K562 (cell line): ENCODE measurements at regions not wholly inside any gene's neighbourhood (a gene's known extent, or its start where the extent isn't known, plus 50 kb on each side); places are given as distances from the start of the nearest gene placed in this dataset.
"Not testable (repeated sequence)": the region's sequence is repeated elsewhere in the genome, so short reads cannot be mapped to it uniquely, and the experiment has no call there.

ENCODE experiments used
- ATAC-seq: fragments of 200-7000 bp; cut with Tn5 transposase; 3 replicates; pipeline ENCODE4 v1.9.1; 2020; ENCODE audit warnings: moderate library complexity
- BruUV-seq: library from RNA; stranded (reverse); fragments of 400-500 nt; replicated peaks from 2 replicates; lab custom pipeline; 2021; lab: Mats Ljungman, UMichigan
- CTCF ChIA-PET: fragments of 300-600 bp; formaldehyde crosslinking; extraction: SDS; loops from one replicate; lab custom pipeline; 2021; ENCODE audit warnings: low intra/inter-chr PET ratio; lab: Yijun Ruan, JAX
- POLR2A ChIA-PET: fragments of 300-600, 350-650 bp; sonication (Branson Sonifier 250); formaldehyde crosslinking; extraction: SDS; loops from one replicate; lab custom pipeline; 2021; ENCODE audit warnings: antibody characterized with exemption, inconsistent platforms; lab: Yijun Ruan, JAX
- DNase-seq, 4 experiments: peaks; one replicate each; pipeline versions ENCODE4 v3.0.0 to v3.0.0-alpha.2; 2011 to 2018; ENCODE audit warnings: low spot score in 3 of 4, mixed read lengths in 3 of 4; ENCODE audit errors: extremely low read depth in 1 of 4
- FAIRE-seq: peaks from 2 replicates; lab custom pipeline; 2011; peaks lifted over from hg19 to GRCh38; lab: Jason Lieb, UNC
- H2AFZ ChIP-seq: 2 replicates; pipeline ENCODE4 v1.6.0; 2011; ENCODE audit warnings: low read depth, low read length, control low read depth, inconsistent platforms
- H3K27ac ChIP-seq: fragments of 200-600 bp; 3 replicates; pipeline ENCODE4 v1.8.0; 2011; ENCODE audit warnings: low read depth, mild to moderate bottlenecking, control low read depth, inconsistent platforms, low read length, moderate library complexity, mixed read lengths; ENCODE audit errors: extremely low read depth
- H3K27me3 ChIP-seq, 2 experiments: fragments of 300-600 bp in 1 of 2; 2 replicates in 1 of 2; 3 replicates in 1 of 2; pipeline versions ENCODE4 v1.6.0 to v1.8.0; 2011; ENCODE audit warnings: inconsistent platforms in 2 of 2, low read length in 2 of 2, mild to moderate bottlenecking in 1 of 2, mixed read lengths in 1 of 2, moderate library complexity in 1 of 2; ENCODE audit not compliant: control insufficient read depth in 2 of 2, insufficient read depth in 2 of 2
- H3K36me3 ChIP-seq: fragments of 300-600 bp; 3 replicates; pipeline ENCODE4 v1.8.0; 2011; ENCODE audit warnings: mild to moderate bottlenecking, low read length, inconsistent platforms; ENCODE audit not compliant: control insufficient read depth, insufficient read depth
- H3K4me1 ChIP-seq, 2 experiments: fragments of 200-600 bp in 1 of 2; replicated peaks in 1 of 2; 2 replicates in 1 of 2; 3 replicates in 1 of 2; pipeline versions ENCODE4 v1.5.1 to v1.8.0; 2011; ENCODE audit warnings: inconsistent platforms in 2 of 2, low read length in 2 of 2, mild to moderate bottlenecking in 1 of 2, mixed read lengths in 1 of 2, moderate library complexity in 1 of 2; ENCODE audit not compliant: control insufficient read depth in 2 of 2, insufficient read depth in 2 of 2
- H3K4me2 ChIP-seq: 2 replicates; pipeline ENCODE4 v1.6.1; 2011; ENCODE audit warnings: low read length, control low read depth, inconsistent platforms, mixed read lengths; ENCODE audit not compliant: insufficient read depth
- H3K4me3 ChIP-seq: fragments of 200-600 bp; sonication (generic), shearing (Covaris generic); 2 replicates; pipeline ENCODE4 v1.5.1; 2016; ENCODE audit warnings: control low read depth, inconsistent platforms
- H3K79me2 ChIP-seq: fragments of 200-600 bp; 3 replicates; pipeline ENCODE4 v1.8.0; 2011; ENCODE audit warnings: low read length, inconsistent platforms; ENCODE audit not compliant: control insufficient read depth, insufficient read depth
- H3K9ac ChIP-seq, 2 experiments: 2 replicates each; pipeline versions ENCODE4 v1.6.0 to v1.6.1; 2011; ENCODE audit warnings: low read depth in 2 of 2, low read length in 2 of 2, control low read depth in 1 of 2, inconsistent platforms in 1 of 2, mild to moderate bottlenecking in 1 of 2, mixed read lengths in 1 of 2; ENCODE audit not compliant: insufficient read depth in 1 of 2
- H3K9me1 ChIP-seq: one replicate; pipeline ENCODE4 v1.6.0; 2011; ENCODE audit warnings: inconsistent platforms, mild to moderate bottlenecking, low read length, moderate library complexity; ENCODE audit not compliant: control insufficient read depth, insufficient read depth
- H3K9me3 ChIP-seq: replicated peaks from 2 replicates; pipeline ENCODE4 v1.5.1; 2011; ENCODE audit warnings: low read depth, low read length, inconsistent platforms; ENCODE audit not compliant: control insufficient read depth, insufficient read depth
- H4K20me1 ChIP-seq: replicated peaks from 2 replicates; pipeline ENCODE4 v1.6.1; 2011; ENCODE audit warnings: low read length, inconsistent platforms, mixed read lengths; ENCODE audit not compliant: control insufficient read depth, insufficient read depth
- WGBS: fragments of 100-300 bp; shearing (Covaris generic); methylation state at CpG from one replicate; pipeline ENCODE4 v1.1.6; 2016; ENCODE audit warnings: low coverage, mixed read lengths; ENCODE audit not compliant: insufficient coverage; ENCODE audit errors: missing lambda C conversion rate; 5-methylcytosine and 5-hydroxymethylcytosine counted together
- in situ Hi-C: fragments of 300-500 bp; cut with MboI; formaldehyde crosslinking; loops from 4 replicates; pipeline ENCODE4 v1.15.0; 2018; ENCODE audit warnings: inconsistent platforms, mixed read lengths
- intact Hi-C: fragments of 100-400 bp; cut with micrococcal nuclease; formaldehyde crosslinking; loops from 2 replicates; pipeline ENCODE4 v1.14.2; 2022

GRCh38 chr2:91500978-91501310, 2809.5 kb downstream of the RPIA start:
- H3K9ac ChIP-seq, FAIRE-seq, DNase-seq, H3K4me1 ChIP-seq, H3K4me2 ChIP-seq, H3K9me1 ChIP-seq, H3K36me3 ChIP-seq, CTCF ChIA-PET, POLR2A ChIA-PET, intact Hi-C loops, H3K4me3 ChIP-seq, BruUV-seq, H3K27ac ChIP-seq, in situ Hi-C loops, H3K27me3 ChIP-seq, H3K9me3 ChIP-seq, H4K20me1 ChIP-seq, ATAC-seq, H3K79me2 ChIP-seq, H2AFZ ChIP-seq: not testable (repeated sequence)
- WGBS = 6% methylated on average over 5 of the region's 5 CpGs

- FAIRE-seq, intact Hi-C loops, H3K9me3 ChIP-seq, H3K36me3 ChIP-seq, H3K9me1 ChIP-seq, in situ Hi-C loops, H4K20me1 ChIP-seq, POLR2A ChIA-PET, CTCF ChIA-PET, BruUV-seq, DNase-seq, H3K9ac ChIP-seq, H2AFZ ChIP-seq, ATAC-seq, H3K4me1 ChIP-seq, H3K4me3 ChIP-seq, H3K4me2 ChIP-seq, H3K27me3 ChIP-seq, H3K27ac ChIP-seq, H3K79me2 ChIP-seq: not testable (repeated sequence)
- WGBS = 8% methylated on average over 7 of the region's 17 CpGs
These were observed 2810.1 kb downstream of the RPIA start for GRCh38 chr2:91501481-91502080.

DNA sequence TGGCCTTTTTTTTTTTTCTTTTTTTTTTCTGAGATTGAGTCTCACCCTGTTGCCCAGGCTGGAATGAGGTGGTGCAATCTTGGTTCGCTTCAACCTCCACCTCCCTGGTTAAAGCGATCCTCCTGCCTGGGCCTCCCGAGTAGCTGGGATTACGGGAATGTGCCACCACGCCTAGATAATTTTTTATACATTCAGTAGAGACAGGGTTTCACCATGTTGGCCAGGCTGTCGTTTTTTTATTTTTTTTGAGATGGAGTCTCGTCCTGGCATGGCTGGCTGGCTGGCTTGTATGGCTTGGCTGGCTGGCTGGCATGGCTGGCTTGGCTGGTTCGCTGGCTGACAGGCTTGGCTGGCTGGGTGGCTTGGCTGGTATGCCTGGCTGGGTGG, 2812.1 kb downstream of the RPIA start:
- CTCF ChIA-PET, intact Hi-C loops, H3K4me2 ChIP-seq, H3K9me3 ChIP-seq, H3K9me1 ChIP-seq, H3K27me3 ChIP-seq, H3K9ac ChIP-seq, in situ Hi-C loops, DNase-seq, H3K79me2 ChIP-seq, H3K36me3 ChIP-seq, FAIRE-seq, BruUV-seq, H3K27ac ChIP-seq, H3K4me1 ChIP-seq, POLR2A ChIA-PET, H3K4me3 ChIP-seq, H2AFZ ChIP-seq, ATAC-seq, H4K20me1 ChIP-seq: not testable (repeated sequence)
- WGBS = 2% methylated on average over 5 of the region's 8 CpGs

- H3K27ac ChIP-seq, BruUV-seq, H3K27me3 ChIP-seq, ATAC-seq, H3K4me3 ChIP-seq, POLR2A ChIA-PET, intact Hi-C loops, H2AFZ ChIP-seq, H3K9me1 ChIP-seq, H3K9ac ChIP-seq, H4K20me1 ChIP-seq, CTCF ChIA-PET, H3K4me2 ChIP-seq, H3K36me3 ChIP-seq, FAIRE-seq, H3K9me3 ChIP-seq, H3K4me1 ChIP-seq, DNase-seq, in situ Hi-C loops, H3K79me2 ChIP-seq: not testable (repeated sequence)
- 5% methylated on average over 10 of the region's 13 CpGs for WGBS
These were observed 2812.7 kb downstream of the RPIA start for GRCh38 chr2:91503959-91504741.
